IMR-90 (cell line): ENCODE measurements at regions not wholly inside any gene's neighbourhood (a gene's known extent, or its start where the extent isn't known, plus 50 kb on each side); places are given as distances from the start of the nearest gene placed in this dataset.

Experiments used
- ATAC-seq: fragments of 200-7000 bp; cut with Tn5 transposase; 2 replicates; pipeline ENCODE4 v1.9.1; 2020; ENCODE audit warnings: low read depth, mild to moderate bottlenecking, moderate library complexity
- BruUV-seq: library from RNA; stranded (reverse); fragments of 400-500 nt; replicated peaks from 2 replicates; lab custom pipeline; 2021; lab: Mats Ljungman, UMichigan
- CTCF ChIA-PET: fragments of 300-600 bp; formaldehyde crosslinking; extraction: SDS; loops from one replicate; lab custom pipeline; 2021; ENCODE audit warnings: antibody characterized with exemption; lab: Yijun Ruan, JAX
- POLR2A ChIA-PET: fragments of 300-600 bp; sonication (Branson Sonifier 250); formaldehyde crosslinking; loops from one replicate; lab custom pipeline; 2022; ENCODE audit warnings: antibody characterized with exemption; ENCODE audit not compliant: unreplicated experiment; lab: Charles Lee
- DNase-seq: peaks from one replicate; pipeline ENCODE4 v3.0.0; 2013
- H2AFZ ChIP-seq: replicated peaks from 2 replicates; pipeline ENCODE3; 2013; ENCODE audit warnings: low read length, mild to moderate bottlenecking; ENCODE audit not compliant: poor library complexity
- H2AK5ac ChIP-seq: 2 replicates; pipeline ENCODE4 v1.6.1; 2013; ENCODE audit warnings: low read depth, low read length, inconsistent platforms
- H2AK9ac ChIP-seq: replicated peaks from 2 replicates; pipeline ENCODE3; 2013; ENCODE audit warnings: mild to moderate bottlenecking, low read depth, low read length, moderate library complexity; ENCODE audit not compliant: poor library complexity
- H2BK120ac ChIP-seq: 2 replicates; pipeline ENCODE4 v1.6.1; 2013; ENCODE audit warnings: low read depth, low read length, inconsistent platforms
- H2BK15ac ChIP-seq: 3 replicates; pipeline ENCODE4 v1.6.1; 2013; ENCODE audit warnings: low read depth, low read length, inconsistent platforms
- H2BK20ac ChIP-seq: 2 replicates; pipeline ENCODE4 v1.6.1; 2013; ENCODE audit warnings: low read depth, mild to moderate bottlenecking, inconsistent platforms, low read length, moderate library complexity
- H2BK5ac ChIP-seq: 2 replicates; pipeline ENCODE4 v1.6.1; 2013; ENCODE audit warnings: mild to moderate bottlenecking, low read depth, low read length, inconsistent platforms; ENCODE audit not compliant: poor library complexity, severe bottlenecking
- H3K14ac ChIP-seq: replicated peaks from 2 replicates; pipeline ENCODE4 v1.6.1; 2013; ENCODE audit warnings: low read depth, low read length, inconsistent platforms
- H3K18ac ChIP-seq: 2 replicates; pipeline ENCODE4 v1.6.1; 2013; ENCODE audit warnings: low read depth, low read length, control low read depth
- H3K23ac ChIP-seq: 2 replicates; pipeline ENCODE4 v1.6.1; 2013; ENCODE audit warnings: low read depth, low read length, inconsistent platforms
- H3K27ac ChIP-seq: 2 replicates; pipeline ENCODE4 v1.5.1; 2013; ENCODE audit warnings: mild to moderate bottlenecking, control low read depth, low read length; ENCODE audit not compliant: insufficient read depth
- H3K27me3 ChIP-seq: 2 replicates; pipeline ENCODE4 v1.6.1; 2013; ENCODE audit warnings: low read length; ENCODE audit not compliant: control insufficient read depth, insufficient read depth
- H3K36me3 ChIP-seq: 2 replicates; pipeline ENCODE4 v1.6.1; 2013; ENCODE audit warnings: low read length, mixed read lengths; ENCODE audit not compliant: control insufficient read depth, insufficient read depth
- H3K4ac ChIP-seq: 2 replicates; pipeline ENCODE4 v1.6.1; 2013; ENCODE audit warnings: low read depth, low read length, inconsistent platforms
- H3K4me1 ChIP-seq: 2 replicates; pipeline ENCODE4 v1.6.1; 2013; ENCODE audit warnings: low read length, mixed read lengths; ENCODE audit not compliant: control insufficient read depth, insufficient read depth
- H3K4me2 ChIP-seq: 2 replicates; pipeline ENCODE4 v1.6.1; 2013; ENCODE audit warnings: low read depth, mild to moderate bottlenecking, control low read depth, low read length, moderate library complexity
- H3K4me3 ChIP-seq: 2 replicates; pipeline ENCODE4 v1.5.1; 2013; ENCODE audit warnings: low read depth, mild to moderate bottlenecking, control low read depth, low read length, moderate library complexity; ENCODE audit not compliant: insufficient read depth
- H3K56ac ChIP-seq: 2 replicates; pipeline ENCODE4 v1.6.1; 2013; ENCODE audit warnings: low read length, inconsistent platforms; ENCODE audit not compliant: insufficient read depth; ENCODE audit errors: extremely low read depth
- H3K79me1 ChIP-seq, 2 experiments: 2 replicates each; pipeline ENCODE4 v1.6.1; 2013; ENCODE audit warnings: low read length in 2 of 2, inconsistent platforms in 1 of 2, low read depth in 1 of 2
- H3K9ac ChIP-seq: 2 replicates; pipeline ENCODE4 v1.6.1; 2013; ENCODE audit warnings: low read depth, low read length, control low read depth
- H3K9me1 ChIP-seq: 2 replicates; pipeline ENCODE4 v1.6.1; 2013; ENCODE audit warnings: low read length, inconsistent platforms; ENCODE audit not compliant: insufficient read depth
- H3K9me3 ChIP-seq: 2 replicates; pipeline ENCODE4 v1.6.1; 2013; ENCODE audit warnings: low read length; ENCODE audit not compliant: control insufficient read depth, insufficient read depth
- H4K20me1 ChIP-seq: 2 replicates; pipeline ENCODE4 v1.6.1; 2013; ENCODE audit warnings: low read length, inconsistent platforms; ENCODE audit not compliant: insufficient read depth
- H4K5ac ChIP-seq: 2 replicates; pipeline ENCODE4 v1.6.1; 2013; ENCODE audit warnings: mild to moderate bottlenecking, low read depth, low read length, control low read depth
- H4K8ac ChIP-seq, 2 experiments: 2 replicates each; pipeline ENCODE4 v1.6.1; 2013; ENCODE audit warnings: low read depth in 2 of 2, low read length in 2 of 2, control low read depth in 1 of 2, inconsistent platforms in 1 of 2
- H4K91ac ChIP-seq: 2 replicates; pipeline ENCODE4 v1.6.1; 2013; ENCODE audit warnings: low read depth, low read length, inconsistent platforms; ENCODE audit not compliant: insufficient read depth
- BHLHE40 ChIP-seq: fragments of 150-350 bp; IDR thresholded peaks from 2 replicates; pipeline ENCODE4 v1.6.1; 2016; ENCODE audit warnings: mild to moderate bottlenecking, low read depth, low read length
- CEBPB ChIP-seq: IDR thresholded peaks from 2 replicates; pipeline ENCODE4 v1.6.1; 2012; ENCODE audit warnings: low read depth, low read length, improper control_type of control experiment
- CHD1 ChIP-seq: IDR thresholded peaks from 2 replicates; pipeline ENCODE4 v1.6.1; 2012; ENCODE audit warnings: low read depth, low read length, improper control_type of control experiment
- CTCF ChIP-seq: conservative IDR thresholded peaks from 2 replicates; pipeline ENCODE4 v1.5.1; 2012; ENCODE audit warnings: mild to moderate bottlenecking, low read depth, low read length, improper control_type of control experiment
- ELK1 ChIP-seq: fragments of 150-350 bp; IDR thresholded peaks from 2 replicates; pipeline ENCODE4 v1.6.1; 2016; ENCODE audit warnings: low read depth, mild to moderate bottlenecking, low read length, moderate library complexity, borderline replicate concordance
- FOS ChIP-seq: fragments of 150-350 bp; IDR thresholded peaks from 2 replicates; pipeline ENCODE4 v1.6.1; 2016; ENCODE audit warnings: low read depth, low read length
- MAFK ChIP-seq: IDR thresholded peaks from 2 replicates; pipeline ENCODE4 v1.6.1; 2012; ENCODE audit warnings: low read depth, low read length, improper control_type of control experiment
- MAZ ChIP-seq: IDR thresholded peaks from 2 replicates; pipeline ENCODE4 v1.6.1; 2012; ENCODE audit warnings: low read depth, mild to moderate bottlenecking, low read length, improper control_type of control experiment, moderate library complexity, borderline replicate concordance
- MXI1 ChIP-seq: IDR thresholded peaks from 2 replicates; pipeline ENCODE4 v1.6.1; 2012; ENCODE audit warnings: low read depth, mild to moderate bottlenecking, low read length, moderate library complexity, borderline replicate concordance
- NFE2L2 ChIP-seq: fragments of 150-350 bp; IDR thresholded peaks from 2 replicates; pipeline ENCODE4 v1.6.1; 2016; ENCODE audit warnings: low read depth, mild to moderate bottlenecking, low read length
- POLR2A ChIP-seq: IDR thresholded peaks from 2 replicates; pipeline ENCODE4 v1.6.1; 2012; ENCODE audit warnings: mild to moderate bottlenecking, low read depth, low read length
- RAD21 ChIP-seq: IDR thresholded peaks from 2 replicates; pipeline ENCODE4 v1.6.1; 2012; ENCODE audit warnings: low read length, improper control_type of control experiment
- RCOR1 ChIP-seq: IDR thresholded peaks from 2 replicates; pipeline ENCODE4 v1.6.1; 2012; ENCODE audit warnings: mild to moderate bottlenecking, low read length, improper control_type of control experiment; ENCODE audit not compliant: insufficient replicate concordance
- RFX5 ChIP-seq: IDR thresholded peaks from 2 replicates; pipeline ENCODE4 v1.8.0; 2012; ENCODE audit warnings: low read depth, mild to moderate bottlenecking, low read length, moderate library complexity
- SMC3 ChIP-seq: fragments of 150-350 bp; IDR thresholded peaks from 2 replicates; pipeline ENCODE4 v1.6.1; 2016; ENCODE audit warnings: low read depth, mild to moderate bottlenecking, antibody characterized with exemption, low read length, moderate library complexity
- USF2 ChIP-seq: fragments of 150-350 bp; IDR thresholded peaks from 2 replicates; pipeline ENCODE4 v1.6.1; 2017; ENCODE audit warnings: mild to moderate bottlenecking, antibody characterized with exemption, low read length, low read depth
- dilution Hi-C: fragments of 300-500 bp; cut with HindIII; formaldehyde crosslinking; loops from one replicate; pipeline ENCODE4 v1.14.3; 2018; ENCODE audit warnings: low sequenced_read_pairs; ENCODE audit not compliant: unreplicated experiment
- in situ Hi-C: fragments of 300-500 bp; cut with MboI; formaldehyde crosslinking; loops from 3 replicates; pipeline ENCODE4 v1.14.3; 2019; ENCODE audit warnings: low sequenced_read_pairs, inconsistent platforms, mixed read lengths
- intact Hi-C: fragments of 100-400 bp; cut with micrococcal nuclease; formaldehyde crosslinking; loops from 2 replicates; pipeline ENCODE4 v1.10.0; 2022

GRCh38 chr5:8561854-8562253 lies 692.9 kb downstream of the MTRR start:
- no peak overlapping the region for H3K9ac ChIP-seq
- H3K27ac ChIP-seq: no peak overlapping the region
- H2AK5ac ChIP-seq: no peak overlapping the region
- no peak for DNase-seq
- H3K56ac ChIP-seq: no peak overlapping the region
- H3K4me1 ChIP-seq: no peaks in the 10 kb centered on the region
- H3K9me3 ChIP-seq: no peaks in the 10 kb centered on the region
- no peak for ATAC-seq
- BruUV-seq: no TSS peak
- H3K4me2 ChIP-seq: no peak overlapping the region
- H4K8ac ChIP-seq: no peak overlapping the region
- no peak overlapping the region for H2AK9ac ChIP-seq
- no peak overlapping the region for H2BK15ac ChIP-seq
- dilution Hi-C loops: no loop called here
- H3K14ac ChIP-seq: no peak overlapping the region
- H4K20me1 ChIP-seq: no peaks in the 10 kb centered on the region
- H4K5ac ChIP-seq: no peak overlapping the region
- intact Hi-C loops: no loop called here
- no peaks in the 10 kb centered on the region for H3K36me3 ChIP-seq
- no peak overlapping the region for H4K91ac ChIP-seq
- no peak overlapping the region for H3K4me3 ChIP-seq
- no peaks in the 10 kb centered on the region for H3K27me3 ChIP-seq
- ChIA-PET CTCF (no interaction called here), POLR2A (no interaction called here)
- H3K79me1 ChIP-seq: no peaks in the 10 kb centered on the region
- H2BK5ac ChIP-seq: no peak overlapping the region
- TF ChIP-seq POLR2A (no peak), RAD21 (no peak), BHLHE40 (no peak), NFE2L2 (no peak), ELK1 (no peak), MAZ (no peak), FOS (no peak), CTCF (no peak), SMC3 (no peak), USF2 (no peak), MAFK (no peak), RFX5 (no peak), CHD1 (no peak), RCOR1 (no peak), MXI1 (no peak), CEBPB (no peak)
- H3K18ac ChIP-seq: no peak overlapping the region
- H3K23ac ChIP-seq: no peak overlapping the region
- H2BK120ac ChIP-seq: no peak overlapping the region
- H3K9me1 ChIP-seq: no peaks in the 10 kb centered on the region
- no peak overlapping the region for H2AFZ ChIP-seq
- in situ Hi-C loops: no loop called here
- no peak overlapping the region for H2BK20ac ChIP-seq
- no peak overlapping the region for H3K4ac ChIP-seq
